ENCODE measurements at regions not wholly inside any gene's neighbourhood (a gene's known extent, or its start where the extent isn't known, plus 50 kb on each side); places are given as distances from the start of the nearest gene placed in this dataset.
"Not testable (repeated sequence)": the region's sequence is repeated elsewhere in the genome, so short reads cannot be mapped to it uniquely, and the experiment has no call there.

DNA sequence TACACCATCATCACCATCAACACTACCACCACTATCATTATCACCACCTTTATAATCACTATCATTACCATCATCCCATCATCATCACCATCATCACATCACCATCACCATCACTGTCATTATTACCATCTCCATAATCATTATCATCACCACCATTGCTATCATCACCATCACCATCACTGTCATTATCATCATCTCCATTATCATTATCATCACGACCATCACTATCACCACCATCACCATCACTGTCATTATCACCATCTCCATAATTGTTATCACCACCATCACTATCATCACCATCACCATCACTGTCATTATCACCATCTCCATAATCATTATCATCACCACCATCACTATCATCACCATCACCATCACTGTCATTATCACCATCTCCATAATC lies 279.6 kb upstream of the HS6ST1 start:
- not testable (repeated sequence) for DNase-seq

DNA sequence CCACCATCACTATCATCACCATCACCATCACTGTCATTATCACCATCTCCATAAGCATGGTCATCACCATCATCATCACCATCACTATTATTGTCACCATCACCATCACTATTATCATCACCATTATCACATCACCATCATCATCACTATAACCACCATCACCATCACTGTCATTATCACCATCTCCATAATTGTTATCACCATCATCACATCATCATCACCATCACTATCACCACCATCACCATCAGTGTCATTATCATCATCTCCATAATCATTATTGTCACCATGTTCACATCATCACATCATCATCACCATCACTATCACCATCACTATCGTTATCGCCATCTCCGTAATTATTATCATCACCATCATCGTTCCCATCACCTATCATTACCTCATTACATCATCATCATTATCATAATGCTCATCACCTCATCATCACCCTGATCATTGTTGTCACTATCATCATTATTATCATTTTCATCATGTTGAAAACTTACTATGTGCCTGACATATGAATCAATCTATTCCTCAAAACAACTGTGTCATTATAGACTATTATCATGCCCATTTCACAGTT lies 280.3 kb upstream of the HS6ST1 start:
- no peak for DNase-seq

DNA sequence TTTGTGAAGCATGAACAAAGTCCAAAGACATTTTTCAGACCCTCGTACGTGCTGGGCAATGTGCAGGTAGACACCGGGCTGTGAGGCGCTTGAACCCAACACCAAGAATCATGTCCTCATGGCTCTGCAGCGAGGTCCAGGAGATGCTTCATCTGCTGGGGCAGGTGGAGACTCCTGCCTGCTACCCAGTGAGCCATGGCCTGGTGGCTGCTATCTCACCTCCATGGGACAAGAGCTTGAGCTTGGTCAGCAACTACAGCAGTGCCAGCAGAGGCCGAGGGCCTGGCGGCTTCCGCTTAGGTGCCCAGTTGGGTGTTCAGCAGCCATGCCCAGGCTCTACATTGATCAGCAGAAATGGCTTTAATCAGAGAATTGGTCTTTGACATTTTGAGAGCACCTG lies 281.0 kb upstream of the HS6ST1 start:
- no peak for DNase-seq

- DNase-seq, result no peak
Observed at GRCh38 chr2:128600581-128601297, 282.1 kb upstream of the HS6ST1 start.

DNA sequence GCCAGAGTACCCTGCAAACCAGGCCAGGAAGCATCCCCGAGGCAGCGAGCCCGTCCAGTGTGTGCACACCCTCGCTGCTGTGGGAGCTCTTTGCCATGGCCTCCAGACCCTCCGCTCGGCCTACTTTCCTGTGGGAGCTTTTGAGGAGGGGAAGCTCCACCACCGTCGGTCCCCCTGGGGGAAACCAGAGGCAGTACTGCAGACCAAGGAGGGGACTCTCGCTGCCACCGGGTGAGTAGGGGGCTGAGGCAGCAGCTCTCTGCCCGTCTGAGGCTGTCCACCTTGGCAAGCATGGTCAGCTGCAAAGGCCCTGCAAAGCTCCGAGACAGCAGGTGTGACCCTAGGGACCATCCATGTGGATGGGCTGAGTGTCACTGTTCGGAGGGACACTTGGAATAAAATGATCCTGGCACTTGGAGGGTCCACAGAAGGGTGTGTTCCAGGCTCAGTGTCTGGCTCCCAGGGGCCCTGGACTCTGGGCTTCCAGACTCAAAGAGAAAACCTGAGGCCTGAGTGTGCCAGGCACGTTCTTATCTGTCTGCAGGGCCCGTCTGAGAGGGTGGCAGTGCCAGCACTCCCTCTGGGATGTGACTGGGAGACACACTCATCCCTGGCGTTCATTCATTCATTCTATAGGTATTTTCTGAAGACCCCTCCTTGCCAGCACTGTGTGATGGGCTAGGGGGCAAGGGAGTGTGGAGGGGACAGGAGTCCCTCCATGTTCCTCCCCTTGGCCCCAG lies 282.8 kb upstream of the HS6ST1 start:
- DNase-seq, result no peak

GRCh38 chr2:128602038-128602698 lies 283.5 kb upstream of the HS6ST1 start:
- no peak for DNase-seq

DNA sequence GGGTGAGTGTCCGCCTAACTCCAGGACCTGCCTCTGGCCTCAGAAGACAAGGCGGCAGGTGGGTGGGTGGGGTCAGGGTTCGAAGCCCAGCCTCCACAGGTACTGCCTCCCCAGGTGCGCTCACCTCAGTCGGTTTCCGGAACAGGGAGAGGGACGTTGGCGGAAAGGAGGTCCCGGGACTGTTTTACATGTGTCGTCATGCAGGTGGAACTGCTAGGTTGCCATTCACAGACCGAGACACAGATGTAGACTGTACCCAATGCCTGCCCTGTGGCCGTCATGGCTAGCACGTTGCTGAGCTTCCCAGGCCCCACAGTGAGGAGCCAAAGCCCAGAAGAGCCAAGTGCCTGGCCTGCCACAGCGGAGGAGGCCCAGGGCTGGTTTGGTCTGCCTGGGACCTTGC lies 284.0 kb upstream of the HS6ST1 start:
- no peak for DNase-seq

DNA sequence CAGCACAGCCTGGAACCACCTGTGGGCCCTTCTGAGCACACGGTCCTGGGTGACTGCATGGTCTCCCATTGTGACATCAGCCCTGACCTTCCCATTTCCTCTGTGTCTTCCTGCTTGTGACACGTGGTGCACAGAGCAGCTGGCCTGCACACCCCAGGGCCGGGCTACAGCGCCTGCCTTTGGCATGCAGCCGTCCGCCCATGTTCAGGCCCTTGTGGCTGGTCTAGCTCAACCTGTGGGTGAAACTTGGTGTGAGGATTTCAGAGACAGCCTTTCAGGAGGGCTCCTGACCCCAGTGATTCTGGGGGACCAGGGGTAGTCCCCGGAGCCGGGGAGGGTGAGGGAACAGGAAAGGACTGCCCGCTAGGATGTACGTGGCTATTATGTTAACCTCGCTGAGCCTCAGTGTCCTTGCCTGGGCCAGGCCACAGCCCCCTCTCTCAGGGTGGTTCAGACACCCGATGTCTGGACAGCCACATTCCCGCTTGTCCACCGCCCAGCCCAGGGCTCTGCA lies 284.8 kb upstream of the HS6ST1 start:
- no peak for DNase-seq

DNA sequence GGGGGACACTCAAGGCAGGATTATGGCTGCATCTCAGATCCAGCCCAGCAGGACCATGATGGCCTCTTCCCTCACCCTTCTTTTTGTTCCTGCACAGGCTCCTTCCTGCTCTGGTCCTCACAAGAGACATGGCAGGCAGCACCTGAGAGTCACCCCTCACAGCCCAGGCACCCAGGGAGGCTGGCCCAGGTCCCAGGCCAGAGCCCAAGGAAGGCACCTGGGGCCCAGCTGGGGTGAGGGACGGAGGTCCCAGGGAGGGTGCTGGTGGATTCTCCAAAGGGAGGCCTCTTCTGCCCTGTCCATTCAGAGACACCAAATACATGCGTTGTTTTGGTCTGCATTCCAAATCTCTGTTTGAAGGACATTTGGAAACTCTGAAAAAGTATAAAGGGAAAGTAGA lies 285.4 kb upstream of the HS6ST1 start:
- no peak for DNase-seq

DNA sequence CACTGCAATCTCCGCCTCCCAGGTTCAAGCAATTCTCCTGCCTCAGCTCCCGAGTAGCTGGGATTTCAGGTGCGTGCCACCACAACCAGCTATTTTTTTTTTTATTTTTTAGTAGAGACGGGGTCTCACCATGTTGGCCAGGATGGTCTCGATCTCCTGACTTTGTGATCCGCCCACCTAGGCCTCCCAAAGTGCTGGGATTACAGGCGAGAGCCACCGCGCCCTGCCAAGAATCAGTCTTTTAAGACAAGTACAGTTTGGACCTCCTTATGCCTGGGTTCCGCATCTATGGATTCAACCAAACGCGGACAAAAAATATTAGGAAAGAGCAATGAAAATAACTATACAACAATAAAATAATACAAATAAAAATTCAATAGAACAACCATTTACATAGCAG lies 285.9 kb upstream of the HS6ST1 start:
- not testable (repeated sequence) for DNase-seq

DNA sequence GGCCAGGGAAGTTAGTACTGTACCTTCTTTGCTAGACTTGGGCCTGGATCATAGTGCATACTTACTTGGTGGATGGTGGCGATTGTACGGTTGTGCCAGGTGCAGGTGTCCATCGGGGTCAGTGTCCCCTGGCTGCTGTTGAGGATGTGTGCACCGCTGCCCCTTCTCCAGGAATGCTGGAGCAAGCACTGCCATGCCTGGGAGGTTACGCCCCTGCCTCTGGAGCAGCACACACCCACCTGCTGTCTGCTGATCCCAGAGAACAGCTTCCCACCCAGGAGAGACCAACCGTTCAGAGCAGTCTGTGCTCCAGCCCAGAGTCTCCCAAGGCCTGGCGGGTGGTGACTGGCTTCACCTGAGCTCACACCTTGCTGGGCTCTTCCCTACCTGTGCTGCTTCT lies 286.8 kb upstream of the HS6ST1 start:
- no peak for DNase-seq

DNA sequence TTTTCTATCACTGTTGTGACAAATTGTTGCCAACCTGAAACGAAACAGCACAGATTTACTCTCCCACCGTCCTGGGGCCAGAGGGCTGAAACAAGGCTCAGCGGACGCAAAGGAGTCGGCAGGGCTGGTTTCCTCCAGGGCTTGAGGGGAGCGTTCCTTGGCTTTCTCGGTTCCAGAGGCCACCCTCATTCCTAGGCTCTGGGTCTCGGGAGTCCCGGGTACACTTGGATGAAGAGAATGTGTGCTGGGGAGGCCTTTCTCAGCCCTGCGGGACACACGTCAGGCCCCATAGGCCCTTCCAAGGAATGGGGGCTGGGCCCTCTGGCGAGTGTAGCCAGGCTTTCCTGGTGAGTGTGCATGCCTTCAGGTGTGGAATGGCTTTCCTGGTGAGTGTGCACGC lies 287.3 kb upstream of the HS6ST1 start:
- DNase-seq, result no peak

- no peak for DNase-seq
Observed at GRCh38 chr2:128606837-128607236, 288.2 kb upstream of the HS6ST1 start.

GRCh38 chr2:128607440-128607839 lies 288.8 kb upstream of the HS6ST1 start:
- DNase-seq, result no peak

- DNase-seq, result no peak
Observed at GRCh38 chr2:128607911-128608506, 289.3 kb upstream of the HS6ST1 start.

GRCh38 chr2:128608921-128609880 lies 290.5 kb upstream of the HS6ST1 start:
- no peak for DNase-seq

GRCh38 chr2:128610496-128610895 lies 291.8 kb upstream of the HS6ST1 start:
- no peak for DNase-seq

GRCh38 chr2:128611421-128612320 lies 293.0 kb upstream of the HS6ST1 start:
- DNase-seq, result no peak

- DNase-seq, result no peak
Observed at GRCh38 chr2:128612628-128613027, 294.0 kb upstream of the HS6ST1 start.

GRCh38 chr2:128613351-128613750 lies 294.7 kb upstream of the HS6ST1 start:
- DNase-seq, result no peak

Data from left kidney (tissue), 1 donor.